Chondrocyte (in vitro differentiated cells): ENCODE measurements at regions not wholly inside any gene's neighbourhood (a gene's known extent, or its start where the extent isn't known, plus 50 kb on each side); places are given as distances from the start of the nearest gene placed in this dataset.

Experiments used
- DNase-seq: peaks from one replicate; pipeline ENCODE4 v3.0.0; 2021; ENCODE audit warnings: mixed read lengths, low spot score
- H3K27ac Mint-ChIP-seq: one replicate; pipeline ENCODE4 v1.8.0; 2021; ENCODE audit warnings: mild to moderate bottlenecking, moderate library complexity, mixed read lengths; ENCODE audit not compliant: unreplicated experiment
- H3K27me3 Mint-ChIP-seq: 2 replicates; pipeline ENCODE4 v1.8.0; 2021; ENCODE audit warnings: low read depth, mixed read lengths
- H3K36me3 Mint-ChIP-seq: 2 replicates; pipeline ENCODE4 v1.8.0; 2021; ENCODE audit warnings: low read depth, mixed read lengths
- H3K4me1 Mint-ChIP-seq: 2 replicates; pipeline ENCODE4 v1.8.0; 2021; ENCODE audit warnings: low read depth, mild to moderate bottlenecking, mixed read lengths
- H3K4me3 Mint-ChIP-seq: one replicate; pipeline ENCODE4 v1.8.0; 2021; ENCODE audit warnings: mild to moderate bottlenecking, moderate library complexity, mixed read lengths; ENCODE audit not compliant: unreplicated experiment
- H3K9me3 Mint-ChIP-seq: 2 replicates; pipeline ENCODE4 v1.8.0; 2021; ENCODE audit warnings: low read depth, mixed read lengths
- TF ChIP-seq, protein P1 (sequence below): fragments of 200-600 bp; sonication (generic); IDR thresholded peaks from 2 replicates; pipeline ENCODE4 v1.5.0; 2021; ENCODE audit warnings: antibody characterized with exemption, mild to moderate bottlenecking, moderate library complexity

DNA sequence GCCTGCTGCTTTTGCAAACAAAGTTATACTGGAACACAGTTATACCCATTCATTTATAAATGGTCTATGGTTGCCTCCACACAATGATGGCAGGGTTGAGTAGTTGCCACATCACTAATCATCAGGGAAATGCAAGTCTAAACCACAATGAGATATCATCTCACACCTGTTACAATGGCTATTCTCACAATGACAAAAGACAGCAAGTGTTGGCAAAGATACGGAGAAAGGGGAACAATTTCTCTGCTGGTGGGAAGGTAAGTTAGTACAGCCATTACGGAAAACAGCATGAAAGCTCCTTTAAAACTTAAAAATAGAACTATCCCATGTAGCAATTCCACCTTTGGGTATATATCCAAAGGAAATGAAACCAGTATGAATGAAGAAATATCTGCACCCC lies 261.4 kb downstream of the TJP1 start:
- Mint-ChIP-seq H3K9me3 (peaks cover 6% of the 10 kb centered on the region), H3K36me3 (peaks cover 6% of the 10 kb centered on the region), H3K4me1 (peaks cover 9% of the 10 kb centered on the region), H3K27ac (no peak overlapping the region), H3K27me3 (peaks cover 27% of the 10 kb centered on the region), H3K4me3 (no peak overlapping the region)
- TF ChIP-seq, protein P1, sequence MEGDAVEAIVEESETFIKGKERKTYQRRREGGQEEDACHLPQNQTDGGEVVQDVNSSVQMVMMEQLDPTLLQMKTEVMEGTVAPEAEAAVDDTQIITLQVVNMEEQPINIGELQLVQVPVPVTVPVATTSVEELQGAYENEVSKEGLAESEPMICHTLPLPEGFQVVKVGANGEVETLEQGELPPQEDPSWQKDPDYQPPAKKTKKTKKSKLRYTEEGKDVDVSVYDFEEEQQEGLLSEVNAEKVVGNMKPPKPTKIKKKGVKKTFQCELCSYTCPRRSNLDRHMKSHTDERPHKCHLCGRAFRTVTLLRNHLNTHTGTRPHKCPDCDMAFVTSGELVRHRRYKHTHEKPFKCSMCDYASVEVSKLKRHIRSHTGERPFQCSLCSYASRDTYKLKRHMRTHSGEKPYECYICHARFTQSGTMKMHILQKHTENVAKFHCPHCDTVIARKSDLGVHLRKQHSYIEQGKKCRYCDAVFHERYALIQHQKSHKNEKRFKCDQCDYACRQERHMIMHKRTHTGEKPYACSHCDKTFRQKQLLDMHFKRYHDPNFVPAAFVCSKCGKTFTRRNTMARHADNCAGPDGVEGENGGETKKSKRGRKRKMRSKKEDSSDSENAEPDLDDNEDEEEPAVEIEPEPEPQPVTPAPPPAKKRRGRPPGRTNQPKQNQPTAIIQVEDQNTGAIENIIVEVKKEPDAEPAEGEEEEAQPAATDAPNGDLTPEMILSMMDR = no peak
- no peak for DNase-seq

GRCh38 chr15:29558261-29558660 lies 264.0 kb downstream of the TJP1 start:
- Mint-ChIP-seq H3K27me3 (peaks cover 20% of the 10 kb centered on the region), H3K9me3 (peaks cover 4% of the 10 kb centered on the region), H3K27ac (no peak overlapping the region), H3K36me3 (peaks cover 2% of the 10 kb centered on the region), H3K4me3 (no peak overlapping the region), H3K4me1 (peaks cover 29% of the 10 kb centered on the region)
- TF ChIP-seq, protein P1 = no peak
- DNase-seq = no peak

DNA sequence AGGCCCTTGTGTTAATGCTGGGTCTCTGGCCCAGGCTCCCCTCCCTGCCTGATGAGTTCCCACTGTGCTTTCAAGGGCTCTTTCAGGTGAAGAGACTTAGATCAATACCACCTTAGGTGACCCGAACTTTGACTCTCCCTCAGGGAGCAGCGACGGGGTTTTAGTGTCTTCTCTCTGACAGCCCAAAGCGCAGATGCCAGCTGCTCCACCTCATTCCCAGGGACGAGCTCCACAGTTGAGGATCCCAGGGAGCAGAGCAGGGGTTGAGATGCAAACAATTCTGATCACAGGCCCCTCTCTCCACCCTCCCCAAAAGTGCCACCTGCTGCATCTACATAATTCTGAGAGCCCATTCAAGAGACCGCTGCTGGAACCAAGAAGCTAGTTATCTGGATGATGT lies 265.1 kb downstream of the TJP1 start:
- Mint-ChIP-seq H3K36me3 (no peaks in the 10 kb centered on the region), H3K27ac (no peak overlapping the region), H3K9me3 (peaks cover 2% of the 10 kb centered on the region), H3K27me3 (peaks cover 20% of the 10 kb centered on the region), H3K4me3 (no peak overlapping the region), H3K4me1 (peaks cover 29% of the 10 kb centered on the region)
- no peak for DNase-seq
- TF ChIP-seq, protein P1 = no peak

- Mint-ChIP-seq H3K4me3 (no peak overlapping the region), H3K27ac (no peak overlapping the region), H3K4me1 (peaks cover 29% of the 10 kb centered on the region), H3K36me3 (no peaks in the 10 kb centered on the region), H3K9me3 (peaks cover 2% of the 10 kb centered on the region), H3K27me3 (peaks cover 20% of the 10 kb centered on the region)
- no peak for DNase-seq
- TF ChIP-seq, protein P1 = no peak
Observed at GRCh38 chr15:29556380-29556779, 265.9 kb downstream of the TJP1 start.

DNA sequence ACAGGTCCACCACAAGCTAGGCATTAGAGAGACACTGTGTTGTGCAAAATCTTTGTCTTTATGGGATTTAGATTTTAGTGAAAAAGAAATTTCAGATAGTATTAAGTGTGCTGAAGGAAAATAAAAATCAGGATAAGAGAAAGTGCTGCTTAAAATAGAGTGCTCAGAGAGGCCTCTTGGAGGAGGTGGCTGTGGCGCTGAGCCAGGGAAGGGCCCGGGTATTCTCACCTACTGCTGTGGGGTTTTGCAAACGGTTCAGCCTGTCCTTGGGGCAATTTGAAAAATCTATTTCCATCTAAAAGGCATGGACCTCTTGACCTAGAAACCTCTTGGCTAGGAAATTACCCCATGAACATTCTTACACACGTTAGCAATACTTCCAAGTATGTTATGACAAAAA lies 267.7 kb downstream of the TJP1 start:
- TF ChIP-seq, protein P1 = no peak
- no peak for DNase-seq
- Mint-ChIP-seq H3K4me3 (no peak overlapping the region), H3K27ac (no peak overlapping the region), H3K27me3 (peaks cover 15% of the 10 kb centered on the region), H3K9me3 (peaks cover 2% of the 10 kb centered on the region), H3K36me3 (no peaks in the 10 kb centered on the region), H3K4me1 (peaks cover 29% of the 10 kb centered on the region)
